ENCODE measurements at regions not wholly inside any gene's neighbourhood (a gene's known extent, or its start where the extent isn't known, plus 50 kb on each side); places are given as distances from the start of the nearest gene placed in this dataset.

DNA sequence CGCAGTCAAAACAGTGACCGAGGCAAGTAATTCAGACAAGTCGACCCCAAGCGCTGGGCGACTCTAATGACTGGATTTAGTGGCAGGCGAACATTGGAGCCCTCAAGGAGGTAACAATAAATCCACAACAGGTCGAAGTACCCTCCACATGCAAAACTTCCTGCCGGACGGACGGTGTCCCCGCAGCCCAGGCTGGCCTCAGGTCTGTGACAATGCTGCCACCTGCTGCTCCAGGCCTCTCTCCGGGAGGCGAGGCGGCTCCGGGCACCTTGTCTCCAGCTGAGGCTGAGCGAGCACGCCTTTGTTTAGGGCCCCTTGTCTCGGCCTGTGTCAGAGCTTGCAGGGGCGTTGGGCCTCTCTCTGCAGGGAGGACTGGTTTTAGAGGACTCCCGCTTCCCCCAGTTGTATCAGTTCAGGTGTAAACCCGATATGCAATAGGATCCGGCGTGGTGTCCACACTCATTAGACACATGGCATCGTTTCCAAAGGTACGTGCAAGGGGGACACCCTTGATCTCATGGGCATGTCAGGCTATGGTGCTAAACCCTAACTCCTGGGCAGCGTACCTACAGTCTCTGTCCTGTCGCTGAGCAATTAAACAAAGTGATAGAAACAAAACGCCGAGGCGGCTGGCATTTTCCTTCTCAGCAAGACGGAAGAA lies 628.0 kb upstream of the ADAMTS16 start:
- 38 to 39% methylated on average over 22 of the region's 31 CpGs for WGBS, 2 donors
- intact Hi-C loops (cut with DNase I; ENCODE audit: low total_unique reads), result no loop called here
- TF ChIP-seq, protein P1, sequence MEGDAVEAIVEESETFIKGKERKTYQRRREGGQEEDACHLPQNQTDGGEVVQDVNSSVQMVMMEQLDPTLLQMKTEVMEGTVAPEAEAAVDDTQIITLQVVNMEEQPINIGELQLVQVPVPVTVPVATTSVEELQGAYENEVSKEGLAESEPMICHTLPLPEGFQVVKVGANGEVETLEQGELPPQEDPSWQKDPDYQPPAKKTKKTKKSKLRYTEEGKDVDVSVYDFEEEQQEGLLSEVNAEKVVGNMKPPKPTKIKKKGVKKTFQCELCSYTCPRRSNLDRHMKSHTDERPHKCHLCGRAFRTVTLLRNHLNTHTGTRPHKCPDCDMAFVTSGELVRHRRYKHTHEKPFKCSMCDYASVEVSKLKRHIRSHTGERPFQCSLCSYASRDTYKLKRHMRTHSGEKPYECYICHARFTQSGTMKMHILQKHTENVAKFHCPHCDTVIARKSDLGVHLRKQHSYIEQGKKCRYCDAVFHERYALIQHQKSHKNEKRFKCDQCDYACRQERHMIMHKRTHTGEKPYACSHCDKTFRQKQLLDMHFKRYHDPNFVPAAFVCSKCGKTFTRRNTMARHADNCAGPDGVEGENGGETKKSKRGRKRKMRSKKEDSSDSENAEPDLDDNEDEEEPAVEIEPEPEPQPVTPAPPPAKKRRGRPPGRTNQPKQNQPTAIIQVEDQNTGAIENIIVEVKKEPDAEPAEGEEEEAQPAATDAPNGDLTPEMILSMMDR (IDR thresholded peaks at IDR 0.05), result no peak
- no peak for TF ChIP-seq POLR2A (IDR thresholded peaks at IDR 0.05)
- DNase-seq (ENCODE audit: low spot score in 2 of 2), result peak; percentile 46 to 90
- H3K4me3 ChIP-seq (ENCODE audit: low read depth, poor library complexity, severe bottlenecking), result no peak overlapping the region

- DNase-seq (ENCODE audit: low spot score in 2 of 2), result no peak
- intact Hi-C loops (cut with DNase I; ENCODE audit: low total_unique reads), result no loop called here
- TF ChIP-seq POLR2A (IDR thresholded peaks at IDR 0.05), result no peak
- TF ChIP-seq, protein P1 (IDR thresholded peaks at IDR 0.05), result no peak
- H3K4me3 ChIP-seq (ENCODE audit: low read depth, poor library complexity, severe bottlenecking), result no peak overlapping the region
- WGBS, 2 donors, result 65% methylated on average over 4 of the region's 4 CpGs
Measured at GRCh38 chr5:4513381-4513780, 626.7 kb upstream of the ADAMTS16 start.

GRCh38 chr5:4514067-4514648 lies 626.0 kb upstream of the ADAMTS16 start:
- WGBS, 2 donors, result 86 to 89% methylated on average over 8 of the region's 8 CpGs
- no peak overlapping the region for H3K4me3 ChIP-seq (ENCODE audit: low read depth, poor library complexity, severe bottlenecking)
- no peak for DNase-seq (ENCODE audit: low spot score in 2 of 2)
- intact Hi-C loops (cut with DNase I; ENCODE audit: low total_unique reads), result no loop called here
- TF ChIP-seq, protein P1 (IDR thresholded peaks at IDR 0.05), result no peak
- TF ChIP-seq POLR2A (IDR thresholded peaks at IDR 0.05), result no peak

GRCh38 chr5:4518903-4519672 lies 621.0 kb upstream of the ADAMTS16 start:
- peak in 1 of 2 donors; percentile 26 for DNase-seq (ENCODE audit: low spot score in 2 of 2)
- TF ChIP-seq, protein P1 (IDR thresholded peaks at IDR 0.05), result no peak
- no peak for TF ChIP-seq POLR2A (IDR thresholded peaks at IDR 0.05)
- no peak overlapping the region for H3K4me3 ChIP-seq (ENCODE audit: low read depth, poor library complexity, severe bottlenecking)
- intact Hi-C loops (cut with DNase I; ENCODE audit: low total_unique reads), result no loop called here
- WGBS, 2 donors, result 82% methylated on average over 10 of the region's 10 CpGs

DNA sequence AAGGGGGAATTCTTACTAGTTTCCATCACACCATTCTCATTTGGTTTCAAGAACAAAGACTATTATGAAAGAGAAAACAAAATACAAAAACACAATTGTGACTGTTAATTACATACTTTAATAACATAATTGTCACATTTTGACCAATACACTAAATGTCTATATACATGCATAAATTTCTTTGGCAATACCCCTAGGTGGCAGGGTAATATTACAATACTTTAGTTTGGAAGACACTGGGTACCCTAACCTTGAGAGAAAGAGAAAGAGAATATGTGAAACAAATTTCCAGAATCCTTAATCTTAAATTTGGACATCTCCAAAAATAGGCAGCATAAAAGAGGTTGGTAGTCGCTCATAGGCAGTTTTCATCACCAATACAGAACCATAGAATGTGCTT lies 619.6 kb upstream of the ADAMTS16 start:
- TF ChIP-seq, protein P1 (IDR thresholded peaks at IDR 0.05), result no peak
- TF ChIP-seq POLR2A (IDR thresholded peaks at IDR 0.05), result no peak
- 78 to 95% methylated on average over 1 of the region's 1 CpG for WGBS, 2 donors
- H3K4me3 ChIP-seq (ENCODE audit: low read depth, poor library complexity, severe bottlenecking), result no peak overlapping the region
- no peak for DNase-seq (ENCODE audit: low spot score in 2 of 2)
- intact Hi-C loops (cut with DNase I; ENCODE audit: low total_unique reads), result no loop called here
